ENCODE measurements at regions not wholly inside any gene's neighbourhood (a gene's known extent, or its start where the extent isn't known, plus 50 kb on each side); places are given as distances from the start of the nearest gene placed in this dataset.
"Not testable (repeated sequence)": the region's sequence is repeated elsewhere in the genome, so short reads cannot be mapped to it uniquely, and the experiment has no call there.

GRCh38 chr10:30736685-30737232 lies 107.2 kb upstream of the LYZL2 start:
- no peak for DNase-seq (ENCODE audit: low read depth in 1 of 2, low spot score in 1 of 2)

- no peak for DNase-seq (ENCODE audit: low read depth in 1 of 2, low spot score in 1 of 2)
These were observed 105.3 kb upstream of the LYZL2 start for GRCh38 chr10:30734901-30735300.

GRCh38 chr10:30732671-30733070 lies 103.1 kb upstream of the LYZL2 start:
- DNase-seq (ENCODE audit: low read depth in 1 of 2, low spot score in 1 of 2) = no peak

GRCh38 chr10:30731963-30732362 lies 102.4 kb upstream of the LYZL2 start:
- no peak for DNase-seq (ENCODE audit: low read depth in 1 of 2, low spot score in 1 of 2)

- no peak for DNase-seq (ENCODE audit: low read depth in 1 of 2, low spot score in 1 of 2)
These were observed 100.8 kb upstream of the LYZL2 start for GRCh38 chr10:30730306-30730705.

GRCh38 chr10:30728766-30729165 lies 99.2 kb upstream of the LYZL2 start:
- no peak for DNase-seq (ENCODE audit: low read depth in 1 of 2, low spot score in 1 of 2)

GRCh38 chr10:30728127-30728526 lies 98.6 kb upstream of the LYZL2 start:
- DNase-seq (ENCODE audit: low read depth in 1 of 2, low spot score in 1 of 2) = no peak

GRCh38 chr10:30727524-30727923 lies 98.0 kb upstream of the LYZL2 start:
- no peak for DNase-seq (ENCODE audit: low read depth in 1 of 2, low spot score in 1 of 2)

GRCh38 chr10:30726783-30727414 lies 97.3 kb upstream of the LYZL2 start:
- DNase-seq (ENCODE audit: low read depth in 1 of 2, low spot score in 1 of 2) = peak; percentile 72 to 75

- no peak for DNase-seq (ENCODE audit: low read depth in 1 of 2, low spot score in 1 of 2)
These were observed 96.1 kb upstream of the LYZL2 start for GRCh38 chr10:30725661-30726060.

GRCh38 chr10:30724296-30724695 lies 94.7 kb upstream of the LYZL2 start:
- DNase-seq (ENCODE audit: low read depth in 1 of 2, low spot score in 1 of 2) = no peak

GRCh38 chr10:30722956-30723620 lies 93.5 kb upstream of the LYZL2 start:
- DNase-seq (ENCODE audit: low read depth in 1 of 2, low spot score in 1 of 2) = no peak

- DNase-seq (ENCODE audit: low read depth in 1 of 2, low spot score in 1 of 2) = no peak
These were observed 90.3 kb upstream of the LYZL2 start for GRCh38 chr10:30719832-30720231.

- no peak for DNase-seq (ENCODE audit: low read depth in 1 of 2, low spot score in 1 of 2)
These were observed 80.3 kb upstream of the LYZL2 start for GRCh38 chr10:30709700-30710358.

GRCh38 chr10:30709229-30709628 lies 79.7 kb upstream of the LYZL2 start:
- DNase-seq (ENCODE audit: low read depth in 1 of 2, low spot score in 1 of 2) = no peak

GRCh38 chr10:30708234-30708633 lies 78.7 kb upstream of the LYZL2 start:
- no peak for DNase-seq (ENCODE audit: low read depth in 1 of 2, low spot score in 1 of 2)

GRCh38 chr10:30706189-30706588 lies 76.6 kb upstream of the LYZL2 start:
- DNase-seq (ENCODE audit: low read depth in 1 of 2, low spot score in 1 of 2) = not testable (repeated sequence)

- DNase-seq (ENCODE audit: low read depth in 1 of 2, low spot score in 1 of 2) = no peak
These were observed 76.1 kb upstream of the LYZL2 start for GRCh38 chr10:30705625-30706149.

GRCh38 chr10:30705101-30705624 lies 75.6 kb upstream of the LYZL2 start:
- no peak for DNase-seq (ENCODE audit: low read depth in 1 of 2, low spot score in 1 of 2)

GRCh38 chr10:30704601-30705100 lies 75.1 kb upstream of the LYZL2 start:
- DNase-seq (ENCODE audit: low read depth in 1 of 2, low spot score in 1 of 2) = not testable (repeated sequence)

- DNase-seq (ENCODE audit: low read depth in 1 of 2, low spot score in 1 of 2) = no peak
These were observed 74.6 kb upstream of the LYZL2 start for GRCh38 chr10:30704026-30704600.

Measured in activated CD4-positive, alpha-beta T cell treated with anti-CD3 and anti-CD28 coated beads, Interleukin-2, amount 50 U/mL, for 24 hours (primary cell).